ENCODE measurements at regions not wholly inside any gene's neighbourhood (a gene's known extent, or its start where the extent isn't known, plus 50 kb on each side); places are given as distances from the start of the nearest gene placed in this dataset.

GRCh38 chr9:4384750-4385149, 84.9 kb upstream of the GLIS3 start:
- no peak for DNase-seq (ENCODE audit: low read depth in 2 of 2)

- DNase-seq (ENCODE audit: low read depth in 2 of 2), result no peak
Observed at GRCh38 chr9:4382722-4383317, 83.0 kb upstream of the GLIS3 start.

DNA sequence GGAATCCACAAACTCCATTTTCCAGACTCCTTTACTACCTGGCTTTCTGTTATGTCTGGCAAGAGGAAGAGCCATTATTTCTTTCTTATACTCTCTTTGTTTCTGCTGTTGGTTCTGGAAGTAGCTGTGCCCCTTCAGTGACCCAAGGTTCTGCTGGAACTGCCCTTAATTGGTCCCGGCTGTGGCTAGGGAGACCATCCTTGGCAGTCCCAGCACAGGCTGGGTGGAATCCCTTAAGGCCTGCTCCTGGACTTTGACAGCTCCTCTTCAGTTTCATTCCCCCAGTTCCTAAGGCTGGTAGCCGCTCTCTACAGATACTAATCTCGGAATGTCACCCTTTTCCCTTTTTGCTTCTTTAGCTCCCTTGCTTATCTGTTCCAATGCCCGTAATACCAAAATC, 81.9 kb upstream of the GLIS3 start:
- DNase-seq (ENCODE audit: low read depth in 2 of 2), result no peak

- no peak for DNase-seq (ENCODE audit: low read depth in 2 of 2)
Observed at GRCh38 chr9:4380406-4380805, 80.5 kb upstream of the GLIS3 start.

DNA sequence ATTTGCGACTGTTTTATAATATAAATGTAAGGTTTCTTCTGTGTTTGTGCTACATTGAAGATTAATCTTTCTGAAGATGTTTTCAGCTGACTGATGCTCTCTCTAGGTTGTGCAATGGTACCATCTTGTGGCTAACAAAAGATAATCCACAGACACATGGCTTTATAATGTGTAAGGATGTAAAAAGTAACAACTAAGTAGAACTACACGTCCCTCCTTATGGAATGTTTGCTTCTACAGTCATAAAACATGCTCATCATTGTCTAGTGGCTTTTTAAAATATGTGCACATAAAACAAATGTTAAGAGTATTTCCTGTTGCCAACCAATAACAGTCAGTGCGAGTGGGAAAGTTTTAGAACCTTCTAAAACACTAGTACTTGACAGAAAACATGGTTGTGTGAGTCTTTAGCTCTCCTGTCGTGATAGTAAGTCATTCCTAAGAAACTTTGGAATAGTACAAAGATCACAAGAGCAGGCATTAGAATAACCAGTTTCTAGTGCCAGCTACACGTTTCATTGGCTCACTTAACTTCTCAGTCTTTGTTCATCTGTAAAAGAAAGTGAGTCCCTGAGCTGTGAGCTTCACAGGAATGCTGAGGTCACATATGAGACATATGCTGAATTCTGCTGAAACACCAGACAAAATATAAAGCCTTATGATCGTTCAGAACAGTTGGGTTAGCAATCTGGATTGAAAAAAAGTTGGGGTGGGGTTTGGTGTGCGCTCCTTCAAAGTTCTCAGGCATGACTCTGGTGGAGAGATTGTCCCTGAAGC, 75.7 kb upstream of the GLIS3 start:
- DNase-seq (ENCODE audit: low read depth in 2 of 2), result no peak

DNA sequence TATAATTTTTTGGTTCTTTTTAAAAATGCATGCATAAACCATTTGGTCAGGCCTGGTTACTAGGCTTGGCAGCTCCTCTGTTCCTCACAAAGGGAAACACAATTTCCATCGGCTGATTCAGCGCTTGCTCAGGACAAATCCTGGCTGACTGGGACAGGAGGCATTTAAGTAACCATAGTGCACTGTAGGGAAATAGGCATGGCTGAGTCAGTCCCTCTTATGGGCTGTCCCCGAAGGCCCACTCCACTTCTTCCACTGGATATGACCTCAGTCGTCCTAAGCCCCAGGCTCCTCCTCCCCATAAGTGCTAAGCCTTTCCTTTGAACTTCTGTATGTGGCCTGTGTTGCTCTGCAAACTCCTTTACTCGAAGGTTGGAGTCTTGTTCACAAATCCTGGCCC, 71.2 kb upstream of the GLIS3 start:
- DNase-seq (ENCODE audit: low read depth in 2 of 2), result no peak

DNA sequence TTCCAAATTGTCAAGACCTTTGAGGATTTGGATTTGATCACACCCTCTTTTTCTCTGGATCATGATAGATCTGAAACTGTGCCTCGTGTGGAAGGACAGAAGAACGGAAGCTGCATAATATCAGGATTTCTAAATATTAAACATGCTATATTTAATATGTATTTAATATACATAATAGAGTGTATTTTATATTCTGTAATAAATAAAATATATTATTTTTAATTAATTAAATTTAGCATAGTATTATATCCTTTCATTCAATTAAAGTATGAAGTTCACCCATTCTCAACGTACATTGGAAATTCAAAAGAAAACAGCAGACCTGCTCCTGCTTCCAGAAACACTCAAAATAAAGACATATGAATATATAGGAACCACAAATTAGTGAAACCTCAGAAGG, 70.6 kb upstream of the GLIS3 start:
- DNase-seq (ENCODE audit: low read depth in 2 of 2), result no peak

DNA sequence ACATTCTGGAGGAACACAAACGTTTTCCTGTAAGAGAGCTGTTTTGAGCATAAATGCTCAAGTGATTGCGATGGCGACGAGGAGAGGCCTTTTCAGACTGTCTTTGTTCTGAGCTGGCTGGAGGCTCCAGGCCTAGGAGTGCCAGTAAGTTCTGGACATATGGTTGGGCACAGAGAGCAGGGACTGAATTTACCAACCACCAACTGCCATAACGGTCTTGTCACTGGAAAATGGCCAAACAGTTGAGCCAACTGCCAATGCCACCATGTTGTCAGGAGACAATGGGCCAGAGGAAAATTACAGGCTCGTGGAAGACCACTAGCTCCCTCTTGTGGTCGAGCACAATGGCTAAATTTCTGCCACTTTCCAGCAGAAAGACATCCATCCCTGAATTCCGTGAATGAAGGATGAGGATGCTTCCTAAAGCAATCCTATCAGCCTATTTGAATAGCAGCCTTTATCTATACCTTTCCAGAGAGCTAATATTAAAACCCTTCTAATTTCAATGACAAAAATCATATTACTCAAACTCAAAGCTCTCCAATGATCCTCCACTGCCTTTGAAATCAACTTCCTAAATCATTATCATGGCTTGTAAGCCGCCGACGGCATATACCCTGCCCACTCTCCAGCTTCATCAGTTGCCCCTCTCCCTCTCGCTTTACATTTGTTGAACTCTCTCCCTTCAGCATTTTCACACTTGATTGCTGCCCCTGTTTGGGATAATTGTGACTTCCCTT, 66.9 kb upstream of the GLIS3 start:
- DNase-seq (ENCODE audit: low read depth in 2 of 2), result peak in 1 of 2 donors; percentile 6

DNA sequence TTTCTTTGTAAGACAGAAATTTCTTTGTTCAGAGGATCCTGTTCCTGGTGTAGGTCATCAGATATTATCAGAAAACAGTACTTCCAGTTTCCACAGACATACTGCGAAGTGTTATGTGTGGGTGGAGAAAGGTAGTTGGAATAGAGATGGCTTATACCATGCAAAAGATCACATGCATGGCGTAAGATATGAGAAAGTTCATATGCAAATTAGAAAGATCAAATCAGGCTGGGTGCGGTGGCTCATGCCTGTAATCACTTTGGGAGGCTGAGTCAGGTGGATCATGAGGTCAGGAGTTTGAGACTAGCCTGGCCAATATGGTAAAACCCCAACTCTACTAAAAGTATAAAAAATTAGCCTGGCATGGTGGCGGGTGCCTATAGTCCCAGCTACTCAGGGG, 65.2 kb upstream of the GLIS3 start:
- DNase-seq (ENCODE audit: low read depth in 2 of 2), result peak; percentile 17 to 35

DNA sequence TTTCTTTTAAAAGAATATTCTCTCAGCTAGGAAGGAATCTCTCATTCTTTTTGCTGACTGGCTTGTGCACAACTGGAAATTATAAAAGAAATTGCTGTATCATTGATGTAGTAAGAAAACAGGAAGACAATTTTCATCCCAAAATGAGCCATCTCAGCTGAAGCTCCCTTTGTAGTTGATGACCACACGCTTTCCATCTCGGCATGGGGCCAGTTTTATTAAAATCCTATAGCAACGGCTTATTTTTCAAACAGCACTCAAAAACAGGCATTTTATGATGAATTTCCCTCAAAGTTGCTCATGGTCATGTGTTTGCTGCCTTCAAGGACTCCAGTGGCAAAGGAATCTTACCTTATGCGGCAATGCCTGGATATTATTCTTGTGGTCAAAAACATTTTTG, 62.4 kb upstream of the GLIS3 start:
- no peak for DNase-seq (ENCODE audit: low read depth in 2 of 2)

GRCh38 chr9:4359016-4359415, 59.1 kb upstream of the GLIS3 start:
- DNase-seq (ENCODE audit: low read depth in 2 of 2), result no peak

DNA sequence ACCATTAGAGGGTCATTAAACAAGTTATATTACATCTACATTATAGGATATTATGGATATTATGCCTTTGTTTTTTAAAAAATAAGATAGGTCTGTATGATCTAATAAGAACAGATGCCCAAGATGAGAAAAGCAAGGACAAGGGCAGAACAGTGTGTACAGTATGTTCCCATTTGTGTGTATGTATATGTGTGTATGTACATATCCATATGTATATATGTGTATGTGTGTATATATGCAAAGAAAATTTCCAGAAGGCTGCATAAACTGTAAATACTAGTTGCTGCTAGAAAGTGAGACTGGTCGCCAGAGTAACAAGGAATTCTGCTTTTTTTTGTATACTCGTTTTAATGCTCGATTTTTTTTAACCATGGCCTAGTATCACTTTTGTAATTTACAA, 58.1 kb upstream of the GLIS3 start:
- no peak for DNase-seq (ENCODE audit: low read depth in 2 of 2)

DNA sequence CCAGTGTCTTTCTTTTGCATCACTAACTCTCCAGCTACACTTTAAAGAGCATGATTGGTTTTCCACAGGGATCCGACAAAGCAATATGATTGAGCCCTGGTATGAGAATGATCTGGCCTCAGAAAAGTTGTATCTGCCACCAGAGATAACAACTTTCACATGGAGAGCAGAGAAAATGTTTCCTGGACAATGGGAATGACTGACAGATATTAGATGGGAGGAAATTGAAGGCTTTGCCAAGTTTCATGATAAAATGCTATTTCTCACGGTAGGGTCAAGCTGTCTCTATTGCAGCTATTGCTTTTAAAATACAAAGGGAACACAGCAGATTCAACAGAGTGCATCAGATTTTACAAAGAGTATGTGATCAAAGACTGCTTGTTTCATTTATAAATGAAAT, 56.4 kb upstream of the GLIS3 start:
- no peak for DNase-seq (ENCODE audit: low read depth in 2 of 2)

DNA sequence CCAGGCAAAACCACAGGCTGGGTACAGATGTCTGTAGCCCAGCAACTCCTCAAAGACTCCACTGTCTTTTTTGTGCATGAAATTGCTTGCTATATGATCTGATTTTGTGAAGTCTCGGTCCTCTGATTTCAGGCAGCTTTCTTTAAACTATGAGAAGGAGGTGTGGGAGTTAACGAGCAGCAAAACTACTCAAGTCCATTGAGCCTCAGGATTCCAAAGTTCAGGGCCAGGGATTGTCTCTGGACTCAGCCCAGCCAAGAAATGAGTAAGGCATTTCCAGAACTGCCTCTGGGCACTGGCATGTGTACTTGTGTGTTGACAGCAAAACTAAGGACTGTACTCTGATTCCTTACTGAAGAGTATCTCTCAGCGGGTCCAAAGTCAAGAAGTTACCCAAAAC, 53.4 kb upstream of the GLIS3 start:
- DNase-seq (ENCODE audit: low read depth in 2 of 2), result no peak

- no peak for DNase-seq (ENCODE audit: low read depth in 2 of 2)
Observed at GRCh38 chr9:4349816-4350418, 50.0 kb upstream of the GLIS3 start.

Measured in stimulated activated CD4-positive, alpha-beta T cell treated with anti-CD3 and anti-CD28 coated beads, Interleukin-15, amount 100 ng/mL, for 48 hours (primary cell).